GM19397 (cell line): ENCODE measurements at regions not wholly inside any gene's neighbourhood (a gene's known extent, or its start where the extent isn't known, plus 50 kb on each side); places are given as distances from the start of the nearest gene placed in this dataset.

Experiments used
- ATAC-seq: cut with Tn5 transposase; IDR thresholded peaks from one replicate; pipeline ENCODE4 v1.9.1; 2021; ENCODE audit warnings: mild to moderate bottlenecking, moderate library complexity; ENCODE audit not compliant: unreplicated experiment

DNA sequence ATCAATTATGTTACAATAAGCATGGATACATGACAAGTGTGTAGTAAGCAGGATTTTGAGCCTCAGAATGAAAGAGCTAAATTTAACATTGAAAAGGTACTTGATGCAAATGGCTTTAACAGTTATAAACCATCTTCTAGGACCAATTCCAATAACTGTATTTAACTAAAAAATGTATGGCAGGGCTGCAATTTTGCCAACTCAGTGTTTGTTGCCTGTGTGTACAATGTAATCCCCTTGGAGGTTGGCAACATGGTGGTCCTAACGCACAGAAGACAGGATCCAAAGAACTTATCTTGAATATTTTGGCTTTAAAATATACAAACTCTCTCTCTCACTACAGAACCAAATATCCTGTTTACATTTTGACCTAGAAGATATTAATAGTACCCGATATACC, 2314.1 kb downstream of the LRRC4C start:
- no peak for ATAC-seq

DNA sequence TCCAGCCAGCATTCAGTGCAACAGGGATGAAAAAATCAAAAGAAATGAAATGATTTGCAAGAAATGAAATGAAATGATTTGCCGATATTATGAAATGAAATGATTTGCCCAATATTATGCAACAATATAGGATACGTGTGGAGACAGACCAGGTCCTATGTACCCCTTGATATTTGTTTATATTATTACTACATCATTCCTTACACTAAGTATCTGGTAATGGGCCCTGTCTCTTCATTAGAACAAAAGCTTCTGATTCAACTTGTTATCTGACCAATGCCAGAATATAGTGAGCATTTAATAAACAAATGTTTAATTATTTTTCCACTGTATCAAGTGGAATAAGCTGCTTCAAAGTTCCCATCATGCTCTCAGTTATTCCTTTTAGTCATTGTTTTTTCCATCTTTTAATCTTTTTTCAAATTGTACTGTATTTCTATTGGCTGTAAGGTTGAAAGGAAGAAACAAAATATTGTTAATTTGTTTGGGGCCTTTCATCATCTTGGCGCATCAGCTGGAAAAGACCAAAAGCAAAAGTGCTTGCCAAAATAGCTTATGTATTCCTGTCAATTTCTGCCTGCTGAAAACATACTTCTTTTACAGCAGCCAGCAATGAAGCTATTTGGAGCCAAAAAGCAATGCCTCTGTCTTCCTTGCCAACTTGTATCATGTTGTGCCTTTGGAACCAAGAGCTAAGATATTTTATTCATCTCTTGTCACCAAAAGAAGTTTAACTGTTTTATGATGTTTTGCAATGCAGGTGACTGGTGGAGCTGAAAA, 2314.9 kb downstream of the LRRC4C start:
- no peak for ATAC-seq

DNA sequence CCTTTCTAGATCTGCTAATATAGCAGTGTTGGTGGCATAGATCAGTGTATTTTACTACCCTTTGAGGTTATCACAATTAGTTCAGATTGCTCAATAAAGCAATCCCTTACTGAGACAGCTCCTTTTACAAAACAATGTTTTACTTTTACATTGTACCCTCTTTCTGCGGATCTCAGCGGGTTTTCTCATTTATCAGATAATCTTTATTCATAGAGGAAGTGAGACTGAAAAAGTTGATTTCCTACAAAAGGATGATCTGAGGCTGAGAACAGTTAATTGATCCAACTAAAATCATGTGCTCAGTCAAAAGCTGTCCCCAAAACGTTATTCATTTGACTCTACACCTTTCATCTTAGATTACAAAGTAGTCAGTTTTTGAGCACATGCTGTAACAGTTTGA, 2319.9 kb downstream of the LRRC4C start:
- ATAC-seq = no peak

DNA sequence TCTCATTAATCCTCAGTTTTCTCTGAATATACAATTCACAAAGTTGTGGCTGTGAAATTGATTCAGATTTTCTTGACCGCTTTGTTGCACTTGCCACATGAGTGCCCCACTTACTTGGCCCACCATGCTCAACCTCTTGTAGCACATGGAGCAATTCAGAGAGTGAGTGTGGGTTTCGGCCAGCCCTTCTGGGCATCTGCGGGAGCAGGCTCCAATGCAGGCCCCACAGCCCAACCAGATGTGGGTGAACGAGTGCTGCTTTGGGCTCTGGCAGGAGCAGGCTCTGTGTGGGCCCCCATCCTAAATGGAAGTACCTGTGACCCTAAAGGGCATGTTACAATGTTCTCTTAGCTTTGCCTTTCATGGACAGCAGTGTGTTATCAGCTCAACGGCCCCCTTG, 2338.6 kb downstream of the LRRC4C start:
- no peak for ATAC-seq

DNA sequence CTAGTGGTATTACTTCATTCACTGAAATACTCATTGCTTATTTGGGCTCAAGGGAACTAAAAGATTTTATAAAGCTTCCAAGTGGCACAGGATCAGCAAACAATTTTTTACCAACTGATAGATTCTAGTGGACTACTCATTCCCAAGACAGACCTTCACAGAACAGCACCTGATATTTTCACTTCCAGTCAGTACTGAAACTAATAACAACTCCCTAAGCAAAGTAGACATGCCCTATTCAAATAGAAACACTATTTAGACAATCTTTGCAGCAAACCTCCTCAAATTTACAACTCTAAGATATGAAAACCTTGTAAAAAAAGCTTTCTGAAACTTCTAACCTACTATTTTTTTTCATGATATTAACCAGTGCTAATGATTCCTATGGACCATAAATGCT, 2345.8 kb downstream of the LRRC4C start:
- no peak for ATAC-seq

DNA sequence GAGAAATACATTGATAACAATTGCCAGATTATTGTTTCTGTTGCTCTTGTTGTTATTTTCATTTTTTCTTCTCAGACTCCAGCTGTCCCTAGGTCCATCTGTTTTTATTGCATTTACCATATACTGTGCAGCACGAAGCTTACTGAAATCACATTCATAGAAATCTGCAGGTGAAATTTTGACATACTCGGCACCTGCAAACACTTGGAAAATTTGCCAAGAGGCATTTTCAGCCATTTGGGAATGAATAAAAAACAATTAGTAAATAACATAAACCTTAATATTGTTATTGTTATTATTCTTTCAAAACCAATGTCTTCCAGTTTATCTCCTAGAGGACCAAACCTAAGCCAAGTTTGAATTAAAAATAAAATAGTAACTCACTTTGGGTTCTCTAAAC, 2357.2 kb downstream of the LRRC4C start:
- ATAC-seq = no peak

DNA sequence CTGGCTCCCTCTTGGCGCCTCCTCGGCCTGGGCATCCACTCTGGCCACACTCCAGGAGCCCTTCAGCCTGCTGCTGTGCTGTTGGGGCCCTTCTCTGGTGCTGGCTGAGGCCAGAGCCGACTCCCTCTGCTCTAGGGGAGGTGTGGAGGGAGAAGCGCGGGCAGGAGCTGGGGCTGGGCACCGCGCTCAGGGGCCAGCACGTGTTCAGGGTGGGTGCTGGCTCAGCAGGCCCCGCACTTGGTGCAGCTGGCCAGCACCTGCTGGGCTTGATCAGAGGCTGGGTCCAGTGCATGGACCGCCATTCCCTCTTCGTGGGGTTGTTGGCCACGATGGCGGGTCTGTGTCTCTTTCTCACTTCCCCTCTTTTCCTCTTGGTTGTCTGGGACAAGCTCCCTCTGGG, 2381.0 kb downstream of the LRRC4C start:
- no peak for ATAC-seq

DNA sequence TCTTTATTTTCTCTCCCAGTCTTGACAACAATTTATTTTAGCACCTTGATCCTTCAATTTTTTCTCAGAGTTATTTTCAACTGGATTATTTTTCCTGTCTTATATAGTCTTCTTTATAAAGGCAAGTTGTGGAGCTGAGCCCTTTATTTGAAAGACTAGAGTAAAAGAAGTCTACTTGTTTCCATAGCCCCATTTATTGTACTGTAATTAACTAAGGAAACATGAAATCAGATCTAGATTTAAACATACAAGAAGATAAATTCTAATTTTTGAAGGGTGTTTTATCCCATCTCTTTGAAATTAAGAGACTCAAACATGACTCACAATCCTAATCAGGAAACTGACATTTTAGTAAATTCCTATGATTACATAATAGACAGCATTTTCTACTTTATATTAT, 2421.8 kb downstream of the LRRC4C start:
- no peak for ATAC-seq

DNA sequence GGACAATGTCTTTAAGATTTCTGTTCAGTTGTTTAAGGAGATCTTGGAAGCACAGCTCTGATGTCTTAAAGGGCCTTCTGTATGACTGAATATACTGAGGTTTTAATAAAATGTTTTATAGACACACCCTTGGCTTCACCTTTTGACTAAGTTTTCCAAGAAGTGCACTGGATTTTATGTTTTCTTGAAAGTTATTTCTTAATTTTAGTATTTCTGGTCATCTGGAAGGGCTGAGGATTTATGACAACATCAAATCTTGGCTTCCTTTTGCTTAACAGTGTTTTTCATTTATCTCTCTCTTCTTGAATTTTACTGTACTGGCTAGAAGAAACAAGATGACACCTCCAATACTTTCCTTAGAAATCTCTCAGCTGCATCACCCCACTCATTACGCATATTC, 2423.4 kb downstream of the LRRC4C start:
- ATAC-seq = no peak

DNA sequence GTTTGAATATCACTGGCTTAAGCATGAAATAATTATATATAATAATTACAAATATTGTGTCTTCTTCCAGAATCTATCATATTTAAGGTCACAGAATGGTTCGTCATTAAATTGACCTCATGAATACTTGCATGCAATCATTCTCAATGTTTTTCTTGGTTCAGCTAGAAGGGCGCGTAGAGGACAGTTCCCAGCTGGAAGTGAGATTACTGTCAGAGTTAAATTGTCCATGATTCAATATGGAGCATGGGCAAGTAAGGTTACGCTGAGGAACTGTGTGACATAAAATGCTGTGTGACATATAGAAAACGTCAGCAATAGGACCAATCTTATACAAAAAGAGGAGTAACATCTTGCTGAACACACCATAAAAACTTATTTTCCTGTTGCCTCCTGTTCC, 2423.5 kb upstream of the RAG2 start:
- ATAC-seq = no peak

DNA sequence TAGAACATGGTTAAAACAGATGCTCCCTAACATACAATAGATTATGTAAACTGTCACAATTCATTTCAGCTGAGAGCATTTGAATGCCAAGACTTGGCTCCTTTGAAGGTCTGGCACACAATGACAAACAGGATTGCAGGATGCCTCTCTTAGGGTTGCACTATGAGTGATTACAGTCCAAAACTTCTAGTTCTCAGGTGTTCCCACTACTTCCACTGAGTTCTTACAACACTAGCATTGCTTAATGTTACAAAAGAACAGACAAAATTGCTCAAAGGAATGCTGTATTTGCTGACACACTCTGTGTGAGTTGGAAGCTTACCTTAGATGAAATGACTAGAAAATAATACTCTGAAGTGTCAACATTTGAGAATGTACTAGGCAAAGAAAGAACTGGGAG, 2413.8 kb upstream of the RAG2 start:
- no peak for ATAC-seq

DNA sequence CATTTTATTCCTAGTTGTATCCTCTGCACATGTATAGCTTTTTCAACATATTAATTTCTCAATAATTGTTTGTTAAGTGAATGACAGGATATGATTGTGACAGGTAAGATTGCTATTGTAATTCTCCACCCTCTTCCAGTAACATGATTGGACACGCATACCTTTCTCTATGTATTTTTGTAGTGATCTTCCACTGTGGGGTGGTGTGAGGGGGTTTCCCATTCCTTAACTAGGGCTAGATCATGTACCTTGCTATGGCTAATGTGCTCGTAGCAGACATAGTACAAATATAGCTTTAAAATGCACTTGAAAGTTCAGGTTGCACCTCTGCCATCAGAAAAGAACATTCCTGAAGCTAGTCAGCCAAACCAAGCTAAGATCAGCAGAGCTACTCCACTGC, 2392.8 kb upstream of the RAG2 start:
- no peak for ATAC-seq

DNA sequence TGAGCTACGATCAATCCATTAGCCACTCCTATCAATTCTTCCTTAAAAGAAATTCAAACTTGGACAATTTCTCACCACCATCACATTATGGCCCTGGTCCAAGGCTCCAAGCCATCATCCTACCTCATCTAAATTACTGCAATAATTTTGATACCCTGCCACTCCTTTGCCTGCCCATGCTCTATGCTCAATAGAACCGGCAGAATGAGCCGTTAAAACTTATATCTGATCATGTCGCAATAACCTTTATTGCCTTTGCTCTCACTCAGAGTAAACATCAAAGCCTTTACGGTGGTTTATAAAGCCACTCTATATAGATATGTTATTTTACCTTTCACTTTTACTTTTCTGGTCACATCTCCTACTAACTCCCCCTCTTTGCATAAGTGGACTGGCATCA, 2392.1 kb upstream of the RAG2 start:
- no peak for ATAC-seq

DNA sequence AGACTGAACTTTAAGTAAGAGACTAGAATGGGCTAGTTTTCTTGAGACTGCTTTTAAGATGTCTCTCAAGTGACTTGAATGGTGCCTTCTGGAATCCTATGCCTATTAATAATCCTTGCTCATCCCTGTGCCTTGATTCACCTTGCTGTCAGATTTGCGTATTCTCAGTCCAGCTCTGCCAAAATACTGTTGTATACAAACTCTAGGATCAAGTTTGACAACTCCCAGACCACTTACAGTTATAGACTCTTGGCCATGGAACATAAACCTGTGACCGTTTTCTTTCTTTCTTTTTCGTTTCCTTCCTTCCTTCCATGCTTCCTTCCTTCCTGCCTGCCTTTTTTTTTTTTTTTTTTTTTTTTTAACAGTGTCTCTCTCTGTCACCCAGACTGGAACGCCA, 2390.9 kb upstream of the RAG2 start:
- ATAC-seq = no peak

DNA sequence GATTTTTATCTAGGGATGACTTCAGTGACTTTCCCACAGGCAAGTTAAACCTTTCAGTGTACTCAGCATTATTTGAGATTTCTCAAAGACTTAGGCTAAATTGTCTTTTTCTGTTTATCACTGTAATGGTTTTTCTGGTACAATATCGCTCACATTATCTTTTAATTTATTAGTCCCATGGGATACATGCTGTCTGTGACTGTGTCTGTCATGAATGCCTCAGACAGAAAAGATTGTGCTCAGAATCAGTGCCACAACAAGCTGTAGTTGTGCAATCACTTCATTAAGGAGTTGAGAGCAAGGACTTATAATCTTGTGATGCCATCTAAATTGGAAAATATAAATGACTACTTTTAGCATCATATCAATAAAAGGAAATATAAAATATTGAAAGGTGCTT, 2374.2 kb upstream of the RAG2 start:
- no peak for ATAC-seq

DNA sequence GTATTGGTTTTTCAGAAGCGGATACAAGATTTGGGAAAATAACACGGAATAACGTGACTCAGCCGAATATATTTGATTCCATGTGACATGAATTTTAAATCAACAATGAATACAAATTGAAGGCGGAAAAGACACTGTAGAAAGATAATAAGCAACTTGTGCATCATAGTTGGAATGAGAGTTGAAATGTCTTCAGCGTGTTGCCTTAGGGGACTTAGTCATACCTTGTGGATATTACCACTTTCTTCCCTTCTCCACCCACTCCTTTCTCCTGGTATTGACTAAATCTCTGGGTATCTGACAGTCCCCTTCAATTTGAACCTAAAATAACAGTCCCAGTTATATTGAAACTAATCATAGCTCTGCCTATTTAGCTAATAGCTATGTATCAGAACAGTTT, 2373.1 kb upstream of the RAG2 start:
- no peak for ATAC-seq

DNA sequence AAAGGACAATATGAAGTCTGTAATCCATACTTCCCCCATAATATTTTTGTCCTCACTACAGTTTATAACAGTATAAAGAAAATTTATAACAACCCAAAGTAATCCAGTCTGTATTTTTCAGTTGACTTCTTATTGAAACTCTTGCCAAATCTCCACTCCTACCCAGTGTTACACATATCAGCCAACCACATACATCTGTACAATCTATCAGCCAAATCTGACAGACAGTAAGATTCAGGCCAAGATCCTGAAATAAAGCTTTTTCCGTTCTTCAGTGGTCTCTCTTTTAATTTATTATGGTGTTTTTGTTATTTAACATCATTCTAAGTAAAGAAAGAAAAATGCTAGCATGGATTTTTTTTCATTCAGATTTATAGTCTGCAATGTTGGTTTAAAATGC, 2370.9 kb upstream of the RAG2 start:
- no peak for ATAC-seq

DNA sequence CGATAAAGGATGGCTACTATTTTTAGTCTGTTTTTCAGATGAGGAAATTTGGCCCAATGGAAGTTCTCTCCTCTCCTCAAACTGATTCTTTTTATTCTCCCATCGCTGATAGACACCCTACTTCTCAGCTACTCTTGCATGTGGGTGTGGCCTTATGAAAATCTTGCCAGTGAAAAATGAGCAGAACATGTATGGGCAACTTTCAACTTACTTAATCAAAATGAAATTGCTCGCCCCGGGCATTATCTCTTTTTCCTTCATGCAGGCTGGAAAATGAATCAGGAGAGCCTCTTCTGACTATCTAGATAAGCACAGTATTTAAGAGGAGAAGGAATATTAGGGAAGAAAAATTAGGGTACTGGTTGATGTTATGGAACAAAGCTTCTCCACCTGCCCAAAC, 2354.7 kb upstream of the RAG2 start:
- no peak for ATAC-seq

DNA sequence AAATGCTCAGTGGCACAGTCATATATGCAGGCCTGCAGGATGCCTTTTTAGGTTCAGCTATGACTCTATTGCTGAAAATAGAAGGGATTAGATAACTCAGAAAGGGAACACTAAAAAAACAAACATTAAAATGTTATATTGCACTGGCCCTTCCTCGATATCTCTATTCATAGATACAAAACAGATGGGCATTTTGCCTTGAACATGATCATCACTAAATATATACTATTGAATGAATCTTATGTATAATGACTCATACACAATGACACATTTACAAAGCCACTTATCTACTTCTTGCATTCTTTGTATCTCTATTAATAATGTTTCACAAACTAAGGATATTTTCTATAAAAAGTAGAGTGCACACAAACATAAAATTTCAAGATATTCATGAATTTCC, 2352.8 kb upstream of the RAG2 start:
- ATAC-seq = no peak

DNA sequence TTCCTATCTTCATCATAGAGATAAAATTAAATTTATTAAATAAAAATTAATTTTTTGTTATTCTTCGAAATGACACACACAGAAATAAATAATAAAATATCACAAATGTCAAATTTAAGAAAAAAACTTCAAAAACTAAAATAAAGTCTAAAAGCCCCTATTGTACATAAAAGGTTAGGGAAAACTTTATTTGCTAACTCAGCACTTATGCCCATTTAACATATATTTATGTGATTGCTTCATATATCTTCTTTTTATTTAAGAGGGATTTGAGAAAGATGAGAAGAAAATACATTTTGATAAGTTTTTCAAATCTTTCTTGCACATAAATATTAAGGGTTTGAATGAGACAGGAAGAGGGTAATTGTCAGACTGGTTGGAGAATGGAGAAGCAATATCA, 2350.4 kb upstream of the RAG2 start:
- ATAC-seq = no peak

DNA sequence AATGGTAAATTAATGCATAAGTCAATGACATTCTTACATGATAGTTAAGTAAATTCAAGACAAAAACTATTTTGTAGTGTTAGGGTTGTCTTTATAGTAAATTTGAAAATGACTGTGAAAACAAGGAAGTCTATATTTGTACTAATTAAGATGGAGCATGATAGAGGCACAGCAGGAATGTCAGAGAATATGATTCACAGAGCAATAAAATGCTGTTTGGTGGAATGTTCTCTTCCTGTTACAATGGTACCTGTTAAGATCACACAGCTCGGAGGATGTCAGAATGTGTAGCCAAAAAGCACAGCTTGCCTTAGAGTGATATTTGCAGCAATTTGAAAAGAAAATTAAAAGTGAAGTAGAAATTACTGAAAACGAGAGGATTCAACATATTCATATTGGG, 2339.7 kb upstream of the RAG2 start:
- ATAC-seq = no peak

DNA sequence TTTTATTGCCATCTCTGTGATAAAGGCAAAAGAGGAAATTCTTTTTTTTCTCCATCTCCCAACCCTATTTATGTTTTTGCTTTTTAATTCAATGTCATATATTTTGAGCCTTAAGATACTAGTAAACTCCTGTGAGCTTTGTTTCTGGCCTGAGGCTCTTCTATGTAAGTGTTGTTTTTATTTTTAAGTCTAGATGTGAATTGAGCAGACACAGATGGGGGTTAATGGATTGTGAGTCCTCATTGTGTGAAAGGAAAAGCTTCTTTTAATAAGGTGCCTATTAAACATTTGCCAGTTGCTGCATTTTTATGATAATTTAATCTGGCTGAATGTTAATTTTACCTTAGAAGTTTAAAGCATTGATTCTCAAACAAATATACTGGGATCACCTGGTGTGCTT, 2337.9 kb upstream of the RAG2 start:
- no peak for ATAC-seq

DNA sequence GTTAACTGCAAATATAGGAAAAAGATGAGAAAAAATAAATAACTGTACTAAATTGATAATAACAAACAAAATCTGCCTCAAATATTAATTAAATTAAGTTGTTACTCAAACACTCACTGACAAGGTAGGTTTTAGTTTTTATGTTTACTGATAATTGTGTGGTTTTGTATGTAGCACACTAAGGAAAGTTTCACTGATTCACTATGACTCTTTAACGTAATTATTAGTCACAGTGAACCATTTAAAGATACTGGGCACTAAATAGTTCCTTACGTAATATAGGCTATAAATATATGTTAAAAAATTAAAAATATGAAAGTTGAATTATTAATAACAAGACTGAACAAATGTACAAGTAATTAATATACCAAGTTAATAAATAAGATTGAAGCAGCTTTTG, 2330.0 kb upstream of the RAG2 start:
- ATAC-seq = no peak
